Peyer's patch (tissue), 4 donors: ENCODE measurements at regions not wholly inside any gene's neighbourhood (a gene's known extent, or its start where the extent isn't known, plus 50 kb on each side); places are given as distances from the start of the nearest gene placed in this dataset.

Source experiments
- DNase-seq, 3 donors: peaks; one replicate each; pipeline ENCODE4 v3.0.0-alpha.2; 2017 to 2019
- H3K27ac ChIP-seq, 4 donors: fragments of 200-600 bp; sonication (generic); one replicate each; pipeline ENCODE4 v1.5.1; 2016 to 2019
- H3K27me3 ChIP-seq, 2 donors: fragments of 200-600 bp; sonication (generic); one replicate each; pipeline ENCODE4 v1.5.1; 2019
- H3K36me3 ChIP-seq, 3 donors: fragments of 200-600 bp; sonication (generic); one replicate each; pipeline ENCODE4 v1.5.1; 2016 to 2019
- H3K4me1 ChIP-seq, 4 donors: fragments of 200-600 bp; sonication (generic); one replicate each; pipeline ENCODE4 v1.5.1; 2016 to 2019
- H3K4me3 ChIP-seq, 4 donors: fragments of 200-600 bp; sonication (generic); 1 replicate in 3 of 4; 2 replicates in 1 of 4; pipeline ENCODE4 v1.5.1; 2016 to 2019; ENCODE audit warnings: mild to moderate bottlenecking in 1 of 4
- H3K9me3 ChIP-seq, 4 donors: fragments of 200-600 bp; sonication (generic); one replicate each; pipeline ENCODE4 v1.5.1; 2016 to 2019; ENCODE audit warnings: mild to moderate bottlenecking in 1 of 4
- POLR2A ChIP-seq, 2 donors: fragments of 450-650 bp; IDR thresholded peaks; one replicate each; pipeline ENCODE4 v1.5.1; 2017; ENCODE audit warnings: antibody characterized with exemption in 2 of 2, mild to moderate bottlenecking in 2 of 2, moderate library complexity in 2 of 2
- TF ChIP-seq, protein P1 (sequence below), 6 experiments: fragments of 450-650 bp in 4 of 6; fragments of 200-600 bp in 2 of 6; sonication (generic) in 1 of 6; IDR thresholded peaks; one replicate each; pipeline ENCODE4 v1.5.1; 2017 to 2019; ENCODE audit warnings: antibody characterized with exemption in 6 of 6, mild to moderate bottlenecking in 3 of 6, moderate library complexity in 1 of 6

DNA sequence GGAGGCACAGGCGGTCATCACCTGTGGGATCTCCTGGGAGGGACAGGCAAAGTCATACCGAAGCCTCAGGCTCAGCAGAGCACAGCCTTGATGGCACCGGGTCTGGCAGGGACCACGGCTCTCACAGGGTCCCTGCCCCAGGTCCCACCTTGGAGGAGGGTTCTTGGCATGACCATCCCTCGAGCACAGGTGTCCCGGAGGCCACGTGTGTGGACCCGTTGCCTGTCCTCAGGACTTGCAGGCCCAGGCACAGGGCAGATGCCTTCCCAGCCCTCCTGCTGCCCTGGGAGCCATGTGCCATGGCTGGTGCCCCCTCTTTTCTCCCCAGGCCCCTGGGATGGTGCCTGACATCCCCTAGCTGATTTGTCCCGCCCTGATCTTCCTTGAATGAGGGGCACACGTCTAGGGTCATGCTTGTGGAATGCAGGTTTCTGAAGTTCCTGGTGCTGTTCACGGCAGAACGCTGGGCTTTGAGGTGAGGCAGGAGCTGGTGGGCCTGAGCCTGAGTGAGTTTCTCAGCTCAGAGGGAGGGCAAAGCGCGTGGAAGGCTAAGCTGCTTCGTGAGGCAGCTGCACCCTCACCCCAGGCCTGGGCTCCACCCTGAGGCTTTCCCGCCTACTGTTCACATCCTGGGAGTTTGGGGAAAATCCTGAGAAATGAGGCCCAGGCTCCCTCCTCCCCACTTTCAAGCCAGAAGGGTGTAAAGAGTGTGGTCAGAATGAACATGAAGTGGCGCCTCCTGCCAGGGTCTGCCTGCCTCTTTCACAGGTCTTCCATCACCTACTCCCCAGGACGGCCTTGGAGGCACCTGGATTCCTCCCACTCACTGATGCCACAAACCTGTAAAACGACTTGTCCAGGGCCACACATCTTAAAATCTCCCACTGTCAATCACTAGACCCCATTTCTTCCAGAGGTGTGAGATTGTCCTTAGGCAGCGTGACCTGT is 325.8 kb upstream of the B3GAT1 start:
- Histone ChIP-seq H3K4me3 (no peak overlapping the region), H3K27me3 (no peaks in the 10 kb centered on the region), H3K27ac (no peak overlapping the region), H3K36me3 (no peaks in the 10 kb centered on the region), H3K9me3 (no peaks in the 10 kb centered on the region), H3K4me1 (peaks cover 0 to 8% (median 0%) of the 10 kb centered on the region in 4 donors)
- no peak for TF ChIP-seq POLR2A (IDR thresholded peaks at IDR 0.05)
- TF ChIP-seq, protein P1, sequence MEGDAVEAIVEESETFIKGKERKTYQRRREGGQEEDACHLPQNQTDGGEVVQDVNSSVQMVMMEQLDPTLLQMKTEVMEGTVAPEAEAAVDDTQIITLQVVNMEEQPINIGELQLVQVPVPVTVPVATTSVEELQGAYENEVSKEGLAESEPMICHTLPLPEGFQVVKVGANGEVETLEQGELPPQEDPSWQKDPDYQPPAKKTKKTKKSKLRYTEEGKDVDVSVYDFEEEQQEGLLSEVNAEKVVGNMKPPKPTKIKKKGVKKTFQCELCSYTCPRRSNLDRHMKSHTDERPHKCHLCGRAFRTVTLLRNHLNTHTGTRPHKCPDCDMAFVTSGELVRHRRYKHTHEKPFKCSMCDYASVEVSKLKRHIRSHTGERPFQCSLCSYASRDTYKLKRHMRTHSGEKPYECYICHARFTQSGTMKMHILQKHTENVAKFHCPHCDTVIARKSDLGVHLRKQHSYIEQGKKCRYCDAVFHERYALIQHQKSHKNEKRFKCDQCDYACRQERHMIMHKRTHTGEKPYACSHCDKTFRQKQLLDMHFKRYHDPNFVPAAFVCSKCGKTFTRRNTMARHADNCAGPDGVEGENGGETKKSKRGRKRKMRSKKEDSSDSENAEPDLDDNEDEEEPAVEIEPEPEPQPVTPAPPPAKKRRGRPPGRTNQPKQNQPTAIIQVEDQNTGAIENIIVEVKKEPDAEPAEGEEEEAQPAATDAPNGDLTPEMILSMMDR (IDR thresholded peaks at IDR 0.05): no peak
- no peak for DNase-seq

DNA sequence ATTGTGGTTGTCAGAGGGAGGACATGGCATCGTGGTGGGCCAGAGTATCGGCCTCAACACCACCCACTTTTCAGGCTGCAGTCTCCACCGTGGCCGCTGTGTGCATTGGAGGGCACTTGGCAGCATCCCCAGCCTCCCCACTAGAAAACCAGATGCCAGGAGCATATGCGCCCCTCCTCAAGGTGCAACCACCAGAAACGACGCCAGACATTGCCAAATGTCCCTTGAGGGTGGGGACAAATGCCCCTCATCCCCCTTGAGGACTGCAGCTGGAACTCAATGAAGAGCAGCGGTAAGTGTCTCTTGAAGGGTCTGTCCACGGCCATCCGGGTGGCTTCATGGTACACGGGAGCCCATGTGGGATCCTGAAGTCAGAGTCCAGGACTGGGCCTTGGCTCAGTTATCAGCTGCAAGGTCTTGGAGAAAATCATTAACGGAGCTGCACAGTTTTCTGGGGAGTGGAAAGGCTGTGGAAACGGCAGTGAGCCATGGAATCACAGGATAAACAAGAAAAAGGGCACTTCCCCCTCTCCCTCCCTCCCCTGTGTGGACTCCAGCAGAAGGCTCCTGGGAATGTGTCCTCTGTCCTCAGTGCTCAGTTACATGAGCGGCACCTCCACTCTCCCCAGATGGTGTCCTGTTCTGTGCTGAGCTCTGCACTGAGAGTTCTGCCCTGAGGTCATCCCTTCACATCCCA is 324.4 kb upstream of the B3GAT1 start:
- no peak overlapping the region for H3K27ac ChIP-seq
- DNase-seq: no peak
- no peak overlapping the region for H3K4me3 ChIP-seq
- no peaks in the 10 kb centered on the region for H3K27me3 ChIP-seq
- TF ChIP-seq POLR2A (IDR thresholded peaks at IDR 0.05): no peak
- TF ChIP-seq, protein P1 (IDR thresholded peaks at IDR 0.05): no peak
- H3K9me3 ChIP-seq: no peaks in the 10 kb centered on the region
- no peaks in the 10 kb centered on the region for H3K4me1 ChIP-seq
- no peaks in the 10 kb centered on the region for H3K36me3 ChIP-seq

DNA sequence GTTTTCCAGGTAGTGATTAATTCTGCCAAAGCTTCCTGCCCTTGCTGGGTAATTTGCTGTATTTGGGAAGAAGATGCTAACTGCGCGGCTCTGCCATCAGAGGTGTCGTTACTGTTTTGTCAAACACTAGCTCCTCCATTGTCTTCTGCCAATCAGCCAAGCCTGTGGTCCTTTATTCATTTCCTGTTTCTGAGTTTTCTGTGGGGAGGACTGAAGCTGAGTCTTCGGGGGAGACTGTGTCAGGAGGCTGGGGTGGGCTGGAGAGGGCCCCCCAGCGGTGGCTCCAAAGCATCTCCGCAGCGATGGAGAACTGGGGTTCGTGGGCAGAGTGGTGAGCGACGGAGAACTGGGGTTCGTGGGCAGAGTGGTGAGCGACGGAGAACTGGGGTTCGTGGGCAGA is 322.9 kb upstream of the B3GAT1 start:
- no peak overlapping the region for H3K4me3 ChIP-seq
- peaks cover 0 to 11% (median 0%) of the 10 kb centered on the region in 4 donors for H3K4me1 ChIP-seq
- H3K27ac ChIP-seq: no peak overlapping the region
- H3K9me3 ChIP-seq: no peaks in the 10 kb centered on the region
- no peak for DNase-seq
- H3K36me3 ChIP-seq: no peaks in the 10 kb centered on the region
- no peak for TF ChIP-seq POLR2A (IDR thresholded peaks at IDR 0.05)
- TF ChIP-seq, protein P1 (IDR thresholded peaks at IDR 0.05): no peak
- no peaks in the 10 kb centered on the region for H3K27me3 ChIP-seq

DNA sequence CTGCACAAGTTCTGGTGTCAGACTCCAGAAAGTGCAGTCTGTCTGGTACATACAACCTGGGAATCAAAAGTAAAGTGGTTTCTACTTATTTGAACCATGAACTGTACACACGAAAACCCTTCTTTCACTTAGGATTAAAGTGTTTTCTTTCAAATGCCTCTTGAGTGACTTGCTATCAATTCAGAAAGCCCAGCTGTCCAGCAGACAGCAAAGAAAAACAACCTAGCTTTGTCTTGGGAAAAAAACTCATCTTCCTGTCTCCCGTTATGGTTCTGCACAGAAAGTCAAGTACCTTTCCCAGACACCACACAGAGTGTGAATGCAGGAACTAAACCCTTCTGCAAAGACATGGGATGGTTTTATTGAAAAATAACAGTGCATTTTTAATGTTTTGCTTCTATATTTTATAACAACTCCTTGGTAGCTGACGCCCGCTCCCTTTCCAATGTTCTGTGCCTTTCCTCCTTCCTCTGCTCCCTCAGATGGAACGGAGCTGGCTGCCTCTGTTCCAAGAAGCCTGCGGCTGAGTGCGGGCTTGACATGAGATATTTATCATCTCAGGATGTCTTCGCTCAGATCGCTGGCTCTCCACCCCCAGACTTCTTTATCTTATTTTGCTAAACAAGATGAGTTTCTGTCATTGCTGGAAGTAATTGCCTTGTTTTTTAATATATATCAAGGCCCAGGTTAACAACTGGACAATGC is 322.3 kb upstream of the B3GAT1 start:
- no peak overlapping the region for H3K27ac ChIP-seq
- no peaks in the 10 kb centered on the region for H3K36me3 ChIP-seq
- no peak overlapping the region for H3K4me3 ChIP-seq
- no peaks in the 10 kb centered on the region for H3K9me3 ChIP-seq
- TF ChIP-seq POLR2A (IDR thresholded peaks at IDR 0.05): no peak
- TF ChIP-seq, protein P1 (IDR thresholded peaks at IDR 0.05): no peak
- no peaks in the 10 kb centered on the region for H3K27me3 ChIP-seq
- no peak for DNase-seq
- H3K4me1 ChIP-seq: peaks cover 0 to 13% (median 0%) of the 10 kb centered on the region in 4 donors

DNA sequence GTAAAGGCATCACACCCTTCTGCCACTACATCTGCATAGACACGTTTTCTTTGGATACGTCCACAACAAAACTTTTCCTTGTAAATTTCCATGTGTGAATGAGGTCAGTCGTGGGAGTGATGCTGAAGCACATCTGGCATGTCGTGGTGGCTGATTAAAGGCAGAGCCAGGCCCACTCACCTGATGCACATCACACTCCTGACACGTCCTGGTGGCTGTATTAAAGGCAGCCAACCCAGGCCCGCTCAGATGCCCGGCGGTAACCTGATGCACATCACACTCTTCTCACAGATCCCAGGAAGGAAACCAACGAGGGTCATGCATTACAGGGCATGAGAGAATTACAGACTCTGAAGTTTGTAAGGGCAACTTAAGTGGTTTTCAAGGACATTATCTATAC is 321.6 kb upstream of the B3GAT1 start:
- no peaks in the 10 kb centered on the region for H3K9me3 ChIP-seq
- DNase-seq: no peak
- no peaks in the 10 kb centered on the region for H3K27me3 ChIP-seq
- H3K27ac ChIP-seq: no peak overlapping the region
- TF ChIP-seq, protein P1 (IDR thresholded peaks at IDR 0.05): no peak
- TF ChIP-seq POLR2A (IDR thresholded peaks at IDR 0.05): no peak
- no peak overlapping the region for H3K4me3 ChIP-seq
- no peaks in the 10 kb centered on the region for H3K36me3 ChIP-seq
- H3K4me1 ChIP-seq: peaks cover 0 to 13% (median 0%) of the 10 kb centered on the region in 4 donors
